Caco-2 (cell line): ENCODE measurements at regions not wholly inside any gene's neighbourhood (a gene's known extent, or its start where the extent isn't known, plus 50 kb on each side); places are given as distances from the start of the nearest gene placed in this dataset.

Experiments used
- BruUV-seq: library from RNA; stranded (reverse); fragments of 400-500 nt; replicated peaks from 2 replicates; lab custom pipeline; 2021; lab: Mats Ljungman, UMichigan
- CTCF ChIA-PET: fragments of 300-600 bp; sonication (Branson Sonifier 250); formaldehyde crosslinking; loops from one replicate; lab custom pipeline; 2022; ENCODE audit warnings: antibody characterized with exemption; lab: Charles Lee
- POLR2A ChIA-PET: fragments of 300-600 bp; sonication (Branson Sonifier 250); formaldehyde crosslinking; loops from one replicate; lab custom pipeline; 2022; ENCODE audit warnings: antibody characterized with exemption; lab: Charles Lee
- DNase-seq, 2 experiments: peaks; one replicate each; pipeline versions ENCODE4 v3.0.0 to v3.0.0-alpha.2; 2020 to 2022
- H3K27me3 ChIP-seq: replicated peaks from 2 replicates; pipeline ENCODE4 v1.6.0; 2011; ENCODE audit warnings: low read length; ENCODE audit not compliant: control insufficient read depth, insufficient read depth
- H3K36me3 ChIP-seq: 2 replicates; pipeline ENCODE4 v1.5.1; 2011; ENCODE audit warnings: low read length; ENCODE audit not compliant: control insufficient read depth, insufficient read depth
- H3K4me1 ChIP-seq: fragments of 250-450 bp; sonication (Bioruptor Pico); 2 replicates; pipeline ENCODE4 v1.5.1; 2020; ENCODE audit warnings: mild to moderate bottlenecking
- H3K4me3 ChIP-seq: 2 replicates; pipeline ENCODE4 v1.5.1; 2011; ENCODE audit warnings: low read depth, mild to moderate bottlenecking, control low read depth, low read length
- H3K9me3 ChIP-seq: fragments of 250-450 bp; sonication (Bioruptor Pico); 2 replicates; pipeline ENCODE4 v1.5.1; 2020; ENCODE audit warnings: mild to moderate bottlenecking, moderate library complexity
- H3K27ac Mint-ChIP-seq: one replicate; pipeline ENCODE4 v1.8.0; 2022; ENCODE audit warnings: mixed read lengths; ENCODE audit not compliant: unreplicated experiment
- H3K27me3 Mint-ChIP-seq: one replicate; pipeline ENCODE4 v1.8.0; 2022; ENCODE audit warnings: mixed read lengths; ENCODE audit not compliant: insufficient read depth, unreplicated experiment
- H3K36me3 Mint-ChIP-seq: one replicate; pipeline ENCODE4 v1.8.0; 2022; ENCODE audit warnings: mild to moderate bottlenecking, mixed read lengths; ENCODE audit not compliant: insufficient read depth, unreplicated experiment
- H3K4me1 Mint-ChIP-seq: one replicate; pipeline ENCODE4 v1.8.0; 2022; ENCODE audit warnings: low read depth, mixed read lengths; ENCODE audit not compliant: unreplicated experiment
- H3K4me3 Mint-ChIP-seq: one replicate; pipeline ENCODE4 v1.8.0; 2022; ENCODE audit warnings: mild to moderate bottlenecking, moderate library complexity, mixed read lengths; ENCODE audit not compliant: unreplicated experiment
- H3K9me3 Mint-ChIP-seq: one replicate; pipeline ENCODE4 v1.8.0; 2022; ENCODE audit warnings: mixed read lengths; ENCODE audit not compliant: unreplicated experiment
- CTCF ChIP-seq, 2 experiments: fragments of 200-600 bp in 1 of 2; IDR thresholded peaks; 1 replicate in 1 of 2; 2 replicates in 1 of 2; pipeline versions ENCODE4 v1.5.1 to v1.8.0; 2011 to 2022; ENCODE audit warnings: antibody characterized with exemption in 1 of 2, control low read depth in 1 of 2, inconsistent platforms in 1 of 2, low read depth in 1 of 2, low read length in 1 of 2, mild to moderate bottlenecking in 1 of 2, moderate library complexity in 1 of 2; ENCODE audit not compliant: insufficient read depth in 1 of 2, severe bottlenecking in 1 of 2, unreplicated experiment in 1 of 2
- intact Hi-C: fragments of 100-400 bp; cut with micrococcal nuclease; formaldehyde crosslinking; loops from one replicate; pipeline ENCODE4 v1.10.0; 2022; ENCODE audit not compliant: unreplicated experiment

- H3K4me3 Mint-ChIP-seq = no peak overlapping the region
- intact Hi-C loops = no loop called here
- Histone ChIP-seq H3K4me1 (no peaks in the 10 kb centered on the region; the same call in 1 of the 2 replicates), H3K27me3 (no peaks in the 10 kb centered on the region), H3K4me3 (no peak overlapping the region), H3K9me3 (no peaks in the 10 kb centered on the region), H3K36me3 (no peaks in the 10 kb centered on the region)
- ChIA-PET POLR2A (no interaction called here), CTCF (no interaction called here)
- BruUV-seq = no TSS peak
- no peaks in the 10 kb centered on the region for H3K27me3 Mint-ChIP-seq
- no peak for TF ChIP-seq CTCF (IDR thresholded peaks at IDR 0.05; ENCODE audit: insufficient read depth in 1 of 2, low read depth in 1 of 2, low read length in 1 of 2, severe bottlenecking in 1 of 2, unreplicated experiment in 1 of 2)
- H3K36me3 Mint-ChIP-seq = no peaks in the 10 kb centered on the region
- no peak for DNase-seq
- no peak overlapping the region for H3K27ac Mint-ChIP-seq
- H3K9me3 Mint-ChIP-seq = no peaks in the 10 kb centered on the region
- no peaks in the 10 kb centered on the region for H3K4me1 Mint-ChIP-seq
Observed at GRCh38 chr2:67158718-67159117, 238.4 kb upstream of the ETAA1 start.

GRCh38 chr2:67159929-67160328, 237.2 kb upstream of the ETAA1 start:
- intact Hi-C loops = no loop called here
- Histone ChIP-seq H3K4me3 (no peak overlapping the region), H3K4me1 (no peaks in the 10 kb centered on the region; the same call in 1 of the 2 replicates), H3K36me3 (no peaks in the 10 kb centered on the region), H3K27me3 (no peaks in the 10 kb centered on the region), H3K9me3 (no peaks in the 10 kb centered on the region)
- no peak for DNase-seq
- Mint-ChIP-seq H3K9me3 (no peaks in the 10 kb centered on the region), H3K27ac (no peak overlapping the region), H3K36me3 (no peaks in the 10 kb centered on the region), H3K4me1 (no peaks in the 10 kb centered on the region), H3K4me3 (no peak overlapping the region), H3K27me3 (no peaks in the 10 kb centered on the region)
- no peak for TF ChIP-seq CTCF (IDR thresholded peaks at IDR 0.05; ENCODE audit: insufficient read depth in 1 of 2, low read depth in 1 of 2, low read length in 1 of 2, severe bottlenecking in 1 of 2, unreplicated experiment in 1 of 2)
- POLR2A ChIA-PET = no interaction called here
- CTCF ChIA-PET = no interaction called here
- BruUV-seq = no TSS peak

- Histone ChIP-seq H3K36me3 (no peaks in the 10 kb centered on the region), H3K27me3 (no peaks in the 10 kb centered on the region), H3K9me3 (no peaks in the 10 kb centered on the region), H3K4me3 (no peak overlapping the region), H3K4me1 (no peaks in the 10 kb centered on the region)
- H3K27ac Mint-ChIP-seq = no peak overlapping the region
- no peak for TF ChIP-seq CTCF (IDR thresholded peaks at IDR 0.05; ENCODE audit: insufficient read depth in 1 of 2, low read depth in 1 of 2, low read length in 1 of 2, severe bottlenecking in 1 of 2, unreplicated experiment in 1 of 2)
- intact Hi-C loops = no loop called here
- no peaks in the 10 kb centered on the region for H3K9me3 Mint-ChIP-seq
- no peaks in the 10 kb centered on the region for H3K36me3 Mint-ChIP-seq
- H3K4me3 Mint-ChIP-seq = no peak overlapping the region
- no TSS peak for BruUV-seq
- ChIA-PET POLR2A (no interaction called here), CTCF (no interaction called here)
- DNase-seq = no peak
- no peaks in the 10 kb centered on the region for H3K27me3 Mint-ChIP-seq
- no peaks in the 10 kb centered on the region for H3K4me1 Mint-ChIP-seq
Observed at GRCh38 chr2:67164771-67165522, 232.2 kb upstream of the ETAA1 start.
